K562 (cell line): ENCODE measurements at regions not wholly inside any gene's neighbourhood (a gene's known extent, or its start where the extent isn't known, plus 50 kb on each side); places are given as distances from the start of the nearest gene placed in this dataset.

ENCODE experiments used
- ATAC-seq: fragments of 200-7000 bp; cut with Tn5 transposase; 3 replicates; pipeline ENCODE4 v1.9.1; 2020; ENCODE audit warnings: moderate library complexity
- BruUV-seq: library from RNA; stranded (reverse); fragments of 400-500 nt; replicated peaks from 2 replicates; lab custom pipeline; 2021; lab: Mats Ljungman, UMichigan
- CTCF ChIA-PET: fragments of 300-600 bp; formaldehyde crosslinking; extraction: SDS; loops from one replicate; lab custom pipeline; 2021; ENCODE audit warnings: low intra/inter-chr PET ratio; lab: Yijun Ruan, JAX
- POLR2A ChIA-PET: fragments of 300-600, 350-650 bp; sonication (Branson Sonifier 250); formaldehyde crosslinking; extraction: SDS; loops from one replicate; lab custom pipeline; 2021; ENCODE audit warnings: antibody characterized with exemption, inconsistent platforms; lab: Yijun Ruan, JAX
- DNase-seq, 4 experiments: peaks; one replicate each; pipeline versions ENCODE4 v3.0.0 to v3.0.0-alpha.2; 2011 to 2018; ENCODE audit warnings: low spot score in 3 of 4, mixed read lengths in 3 of 4; ENCODE audit errors: extremely low read depth in 1 of 4
- FAIRE-seq: peaks from 2 replicates; lab custom pipeline; 2011; peaks lifted over from hg19 to GRCh38; lab: Jason Lieb, UNC
- H2AFZ ChIP-seq: 2 replicates; pipeline ENCODE4 v1.6.0; 2011; ENCODE audit warnings: low read depth, low read length, control low read depth, inconsistent platforms
- H3K27ac ChIP-seq: fragments of 200-600 bp; 3 replicates; pipeline ENCODE4 v1.8.0; 2011; ENCODE audit warnings: low read depth, mild to moderate bottlenecking, control low read depth, inconsistent platforms, low read length, moderate library complexity, mixed read lengths; ENCODE audit errors: extremely low read depth
- H3K27me3 ChIP-seq, 2 experiments: fragments of 300-600 bp in 1 of 2; 2 replicates in 1 of 2; 3 replicates in 1 of 2; pipeline versions ENCODE4 v1.6.0 to v1.8.0; 2011; ENCODE audit warnings: inconsistent platforms in 2 of 2, low read length in 2 of 2, mild to moderate bottlenecking in 1 of 2, mixed read lengths in 1 of 2, moderate library complexity in 1 of 2; ENCODE audit not compliant: control insufficient read depth in 2 of 2, insufficient read depth in 2 of 2
- H3K36me3 ChIP-seq: fragments of 300-600 bp; 3 replicates; pipeline ENCODE4 v1.8.0; 2011; ENCODE audit warnings: mild to moderate bottlenecking, low read length, inconsistent platforms; ENCODE audit not compliant: control insufficient read depth, insufficient read depth
- H3K4me1 ChIP-seq, 2 experiments: fragments of 200-600 bp in 1 of 2; replicated peaks in 1 of 2; 2 replicates in 1 of 2; 3 replicates in 1 of 2; pipeline versions ENCODE4 v1.5.1 to v1.8.0; 2011; ENCODE audit warnings: inconsistent platforms in 2 of 2, low read length in 2 of 2, mild to moderate bottlenecking in 1 of 2, mixed read lengths in 1 of 2, moderate library complexity in 1 of 2; ENCODE audit not compliant: control insufficient read depth in 2 of 2, insufficient read depth in 2 of 2
- H3K4me2 ChIP-seq: 2 replicates; pipeline ENCODE4 v1.6.1; 2011; ENCODE audit warnings: low read length, control low read depth, inconsistent platforms, mixed read lengths; ENCODE audit not compliant: insufficient read depth
- H3K4me3 ChIP-seq: fragments of 200-600 bp; sonication (generic), shearing (Covaris generic); 2 replicates; pipeline ENCODE4 v1.5.1; 2016; ENCODE audit warnings: control low read depth, inconsistent platforms
- H3K79me2 ChIP-seq: fragments of 200-600 bp; 3 replicates; pipeline ENCODE4 v1.8.0; 2011; ENCODE audit warnings: low read length, inconsistent platforms; ENCODE audit not compliant: control insufficient read depth, insufficient read depth
- H3K9ac ChIP-seq, 2 experiments: 2 replicates each; pipeline versions ENCODE4 v1.6.0 to v1.6.1; 2011; ENCODE audit warnings: low read depth in 2 of 2, low read length in 2 of 2, control low read depth in 1 of 2, inconsistent platforms in 1 of 2, mild to moderate bottlenecking in 1 of 2, mixed read lengths in 1 of 2; ENCODE audit not compliant: insufficient read depth in 1 of 2
- H3K9me1 ChIP-seq: one replicate; pipeline ENCODE4 v1.6.0; 2011; ENCODE audit warnings: inconsistent platforms, mild to moderate bottlenecking, low read length, moderate library complexity; ENCODE audit not compliant: control insufficient read depth, insufficient read depth
- H3K9me3 ChIP-seq: replicated peaks from 2 replicates; pipeline ENCODE4 v1.5.1; 2011; ENCODE audit warnings: low read depth, low read length, inconsistent platforms; ENCODE audit not compliant: control insufficient read depth, insufficient read depth
- H4K20me1 ChIP-seq: replicated peaks from 2 replicates; pipeline ENCODE4 v1.6.1; 2011; ENCODE audit warnings: low read length, inconsistent platforms, mixed read lengths; ENCODE audit not compliant: control insufficient read depth, insufficient read depth
- CHD4 ChIP-seq: fragments of 200-600 bp; sonication (generic); IDR thresholded peaks from 3 replicates; pipeline ENCODE4 v1.6.1; 2012; ENCODE audit warnings: low read depth, mild to moderate bottlenecking, mixed read lengths, low read length, inconsistent platforms; ENCODE audit not compliant: insufficient read depth, insufficient replicate concordance, poor library complexity, severe bottlenecking
- ESRRA ChIP-seq: fragments of 450-650 bp; IDR thresholded peaks from 2 replicates; pipeline ENCODE4 v1.6.1; 2014; ENCODE audit warnings: low read depth, mild to moderate bottlenecking, moderate library complexity, borderline replicate concordance
- FUS ChIP-seq: fragments of 200-400 bp; formaldehyde crosslinking; optimal IDR thresholded peaks from 2 replicates; pipeline ENCODE3; 2017; ENCODE audit warnings: low read depth, low read length
- GTF2A2 ChIP-seq: IDR thresholded peaks from 2 replicates; pipeline ENCODE4 v1.6.1; 2016; ENCODE audit warnings: mild to moderate bottlenecking, missing genetic modification characterization, missing compliant biosample characterization
- MECOM ChIP-seq: fragments of 250-450 bp; sonication (Bioruptor Pico); IDR thresholded peaks from 2 replicates; pipeline ENCODE4 v1.8.0; 2022; ENCODE audit warnings: inconsistent platforms
- NONO ChIP-seq, 2 experiments: fragments of 200-400 bp in 1 of 2; fragments of 450-650 bp in 1 of 2; formaldehyde crosslinking in 1 of 2; IDR thresholded peaks; 2 replicates each; pipeline ENCODE4 v1.6.1; 2017; ENCODE audit warnings: low read depth in 2 of 2, mild to moderate bottlenecking in 2 of 2, moderate library complexity in 2 of 2, low read length in 1 of 2
- NR4A1 ChIP-seq, 2 experiments: fragments of 250-450 bp in 1 of 2; fragments of 450-650 bp in 1 of 2; sonication (Bioruptor Pico) in 1 of 2; IDR thresholded peaks; 2 replicates each; pipeline versions ENCODE4 v1.4.0 to v1.6.1; 2016 to 2020; ENCODE audit warnings: mild to moderate bottlenecking in 2 of 2, missing compliant biosample characterization in 1 of 2, missing genetic modification characterization in 1 of 2, moderate library complexity in 1 of 2
- RCOR1 ChIP-seq, 2 experiments: IDR thresholded peaks; 2 replicates each; pipeline ENCODE4 v1.6.1; 2012; ENCODE audit warnings: low read depth in 2 of 2, low read length in 2 of 2, borderline replicate concordance in 1 of 2, improper control_type of control experiment in 1 of 2
- SAFB ChIP-seq: fragments of 200-400 bp; formaldehyde crosslinking; IDR thresholded peaks from 2 replicates; pipeline ENCODE4 v1.6.1; 2017; ENCODE audit warnings: low read depth, low read length, borderline replicate concordance
- TAF15 ChIP-seq: fragments of 200-400 bp; formaldehyde crosslinking; IDR thresholded peaks from 2 replicates; pipeline ENCODE4 v1.6.1; 2017; ENCODE audit warnings: mild to moderate bottlenecking, low read depth, low read length, moderate library complexity
- TRIM24 ChIP-seq, 2 experiments: fragments of 450-650 bp; IDR thresholded peaks; 2 replicates each; pipeline ENCODE4 v1.6.1; 2016
- ZKSCAN8 ChIP-seq: fragments of 200-800 bp; sonication (Bioruptor generic); IDR thresholded peaks from 2 replicates; pipeline ENCODE4 v1.6.1; 2016; ENCODE audit warnings: missing genetic modification characterization, missing compliant biosample characterization
- ZNF3 ChIP-seq: fragments of 250-450 bp; sonication (Bioruptor Pico); IDR thresholded peaks from 2 replicates; pipeline ENCODE4 v1.5.0; 2021; ENCODE audit warnings: mild to moderate bottlenecking, moderate library complexity
- ZNF699 ChIP-seq: fragments of 250-450 bp; sonication (Bioruptor Pico); IDR thresholded peaks from 2 replicates; pipeline ENCODE4 v1.8.0; 2021; ENCODE audit warnings: mild to moderate bottlenecking, moderate library complexity; ENCODE audit not compliant: insufficient replicate concordance
- WGBS: fragments of 100-300 bp; shearing (Covaris generic); methylation state at CpG from one replicate; pipeline ENCODE4 v1.1.6; 2016; ENCODE audit warnings: low coverage, mixed read lengths; ENCODE audit not compliant: insufficient coverage; ENCODE audit errors: missing lambda C conversion rate; 5-methylcytosine and 5-hydroxymethylcytosine counted together
- in situ Hi-C: fragments of 300-500 bp; cut with MboI; formaldehyde crosslinking; loops from 4 replicates; pipeline ENCODE4 v1.15.0; 2018; ENCODE audit warnings: inconsistent platforms, mixed read lengths
- intact Hi-C: fragments of 100-400 bp; cut with micrococcal nuclease; formaldehyde crosslinking; loops from 2 replicates; pipeline ENCODE4 v1.14.2; 2022
- TF ChIP-seq, protein P1 (sequence below): fragments of 450-650 bp; IDR thresholded peaks from 2 replicates; pipeline ENCODE4 v1.6.1; 2016
- TF ChIP-seq, protein P2 (sequence below): fragments of 450-650 bp; formaldehyde crosslinking; IDR thresholded peaks from 2 replicates; pipeline ENCODE4 v1.4.0; 2020; ENCODE audit warnings: mild to moderate bottlenecking, moderate library complexity
- TF ChIP-seq, protein P3 (sequence below): fragments of 450-650 bp; formaldehyde crosslinking; IDR thresholded peaks from 2 replicates; pipeline ENCODE4 v1.4.0; 2020; ENCODE audit warnings: mild to moderate bottlenecking

DNA sequence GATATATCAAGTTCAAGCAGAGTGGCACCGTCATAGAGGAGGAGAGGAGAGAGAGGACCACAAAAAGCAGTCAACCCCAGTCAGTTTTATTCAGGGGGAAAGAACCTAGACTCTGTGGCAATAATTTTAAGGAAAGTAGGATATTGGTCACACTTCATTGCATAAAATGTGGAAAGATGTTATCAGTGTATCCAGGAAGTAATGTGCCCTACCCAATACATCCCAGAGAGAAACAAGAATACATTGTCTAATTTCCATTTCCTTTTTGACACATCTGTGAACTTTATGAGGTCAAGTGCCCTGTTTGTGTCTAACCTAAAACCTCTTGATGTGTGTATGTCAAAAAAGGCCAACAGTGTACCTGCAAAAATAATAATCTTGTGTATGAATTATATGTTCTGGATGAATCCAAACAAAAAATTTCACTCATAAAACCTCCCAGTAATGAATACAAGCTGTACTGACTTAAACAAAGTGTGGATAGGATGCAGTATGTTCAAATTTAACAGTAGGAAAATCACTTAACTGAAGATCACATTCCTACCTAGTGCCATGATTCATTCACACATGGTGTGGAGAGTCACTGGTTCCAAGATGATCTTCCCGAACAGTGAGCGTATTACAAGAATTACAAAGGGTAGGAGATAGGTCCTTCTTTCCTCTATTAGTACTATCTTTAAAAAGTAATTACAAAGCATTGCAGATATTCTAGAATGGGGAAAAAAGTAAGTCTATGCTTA, 712.1 kb upstream of the CXADR start:
- CTCF ChIA-PET: no interaction called here
- no peaks in the 10 kb centered on the region for H3K79me2 ChIP-seq
- H3K36me3 ChIP-seq: no peaks in the 10 kb centered on the region
- intact Hi-C loops: no loop called here
- WGBS: 6% methylated on average over 3 of the region's 3 CpGs
- H3K9me1 ChIP-seq: no peaks in the 10 kb centered on the region
- no peak overlapping the region for H2AFZ ChIP-seq
- no peaks in the 10 kb centered on the region for H3K27me3 ChIP-seq
- in situ Hi-C loops: no loop called here
- TF ChIP-seq NR4A1 (CRISPR knock-in tag; IDR thresholded peaks at IDR 0.05): no peak
- no peak for TF ChIP-seq NR4A1 (tag; IDR thresholded peaks at IDR 0.05)
- no peak for TF ChIP-seq TAF15
- TF ChIP-seq, protein P1, sequence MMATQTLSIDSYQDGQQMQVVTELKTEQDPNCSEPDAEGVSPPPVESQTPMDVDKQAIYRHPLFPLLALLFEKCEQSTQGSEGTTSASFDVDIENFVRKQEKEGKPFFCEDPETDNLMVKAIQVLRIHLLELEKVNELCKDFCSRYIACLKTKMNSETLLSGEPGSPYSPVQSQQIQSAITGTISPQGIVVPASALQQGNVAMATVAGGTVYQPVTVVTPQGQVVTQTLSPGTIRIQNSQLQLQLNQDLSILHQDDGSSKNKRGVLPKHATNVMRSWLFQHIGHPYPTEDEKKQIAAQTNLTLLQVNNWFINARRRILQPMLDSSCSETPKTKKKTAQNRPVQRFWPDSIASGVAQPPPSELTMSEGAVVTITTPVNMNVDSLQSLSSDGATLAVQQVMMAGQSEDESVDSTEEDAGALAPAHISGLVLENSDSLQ: no peak
- no peak for TF ChIP-seq ZNF3
- TF ChIP-seq MECOM (CRISPR knock-in tag): no peak
- TF ChIP-seq ESRRA: no peak
- TF ChIP-seq, protein P2, sequence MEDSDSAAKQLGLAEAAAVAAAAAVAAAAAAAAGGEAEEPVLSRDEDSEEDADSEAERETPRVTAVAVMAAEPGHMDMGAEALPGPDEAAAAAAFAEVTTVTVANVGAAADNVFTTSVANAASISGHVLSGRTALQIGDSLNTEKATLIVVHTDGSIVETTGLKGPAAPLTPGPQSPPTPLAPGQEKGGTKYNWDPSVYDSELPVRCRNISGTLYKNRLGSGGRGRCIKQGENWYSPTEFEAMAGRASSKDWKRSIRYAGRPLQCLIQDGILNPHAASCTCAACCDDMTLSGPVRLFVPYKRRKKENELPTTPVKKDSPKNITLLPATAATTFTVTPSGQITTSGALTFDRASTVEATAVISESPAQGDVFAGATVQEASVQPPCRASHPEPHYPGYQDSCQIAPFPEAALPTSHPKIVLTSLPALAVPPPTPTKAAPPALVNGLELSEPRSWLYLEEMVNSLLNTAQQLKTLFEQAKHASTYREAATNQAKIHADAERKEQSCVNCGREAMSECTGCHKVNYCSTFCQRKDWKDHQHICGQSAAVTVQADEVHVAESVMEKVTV (CRISPR knock-in tag): no peak
- no peak for TF ChIP-seq GTF2A2 (tag)
- TF ChIP-seq RCOR1 (IDR thresholded peaks at IDR 0.05; ENCODE audit: borderline replicate concordance in 1 of 2, low read depth in 2 of 2, low read length in 2 of 2): no peak
- TF ChIP-seq ZKSCAN8 (CRISPR knock-in tag): no peak
- no peak for TF ChIP-seq ZNF699 (CRISPR knock-in tag)
- TF ChIP-seq SAFB: no peak
- TF ChIP-seq CHD4: no peak
- no peak for TF ChIP-seq NONO (IDR thresholded peaks at IDR 0.05; ENCODE audit: low read depth in 2 of 2, low read length in 1 of 2)
- no peak for TF ChIP-seq FUS
- TF ChIP-seq, protein P3, sequence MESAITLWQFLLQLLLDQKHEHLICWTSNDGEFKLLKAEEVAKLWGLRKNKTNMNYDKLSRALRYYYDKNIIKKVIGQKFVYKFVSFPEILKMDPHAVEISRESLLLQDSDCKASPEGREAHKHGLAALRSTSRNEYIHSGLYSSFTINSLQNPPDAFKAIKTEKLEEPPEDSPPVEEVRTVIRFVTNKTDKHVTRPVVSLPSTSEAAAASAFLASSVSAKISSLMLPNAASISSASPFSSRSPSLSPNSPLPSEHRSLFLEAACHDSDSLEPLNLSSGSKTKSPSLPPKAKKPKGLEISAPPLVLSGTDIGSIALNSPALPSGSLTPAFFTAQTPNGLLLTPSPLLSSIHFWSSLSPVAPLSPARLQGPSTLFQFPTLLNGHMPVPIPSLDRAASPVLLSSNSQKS (CRISPR knock-in tag): no peak
- no peak for TF ChIP-seq TRIM24 (IDR thresholded peaks at IDR 0.05)
- TF ChIP-seq, all 486 proteins: peak for 0
- H3K4me3 ChIP-seq: no peak overlapping the region
- H4K20me1 ChIP-seq: no peaks in the 10 kb centered on the region
- FAIRE-seq: no peak
- H3K4me1 ChIP-seq: no peaks in the 10 kb centered on the region
- DNase-seq: no peak
- ATAC-seq: no peak
- H3K9ac ChIP-seq: no peak overlapping the region
- POLR2A ChIA-PET: no interaction called here
- H3K27ac ChIP-seq: no peak overlapping the region
- no TSS peak for BruUV-seq
- H3K9me3 ChIP-seq: no peaks in the 10 kb centered on the region; the same call in 1 of the 2 replicates
- no peak overlapping the region for H3K4me2 ChIP-seq
